Mesodermal cell (in vitro differentiated cells): ENCODE measurements at regions not wholly inside any gene's neighbourhood (a gene's known extent, or its start where the extent isn't known, plus 50 kb on each side); places are given as distances from the start of the nearest gene placed in this dataset.

Experiments
- H3K27ac ChIP-seq: 2 replicates; pipeline ENCODE4 v1.7.0; 2013; ENCODE audit warnings: mild to moderate bottlenecking, low read depth, low read length, moderate library complexity; ENCODE audit not compliant: severe bottlenecking
- H3K36me3 ChIP-seq: 2 replicates; pipeline ENCODE4 v1.7.1; 2013; ENCODE audit warnings: mild to moderate bottlenecking, low read length, moderate library complexity; ENCODE audit not compliant: control insufficient read depth, insufficient read depth
- H3K4me1 ChIP-seq: one replicate; pipeline ENCODE4 v1.7.1; 2013; ENCODE audit warnings: mild to moderate bottlenecking, low read length; ENCODE audit not compliant: insufficient read depth, control insufficient read depth, poor library complexity, severe bottlenecking
- H3K4me3 ChIP-seq: 2 replicates; pipeline ENCODE4 v1.7.0; 2013; ENCODE audit warnings: low read length, control low read depth, mild to moderate bottlenecking; ENCODE audit not compliant: insufficient read depth, poor library complexity, severe bottlenecking; ENCODE audit errors: extremely low read depth
- H3K9me3 ChIP-seq: 2 replicates; pipeline ENCODE4 v1.7.1; 2013; ENCODE audit warnings: mild to moderate bottlenecking, low read length, moderate library complexity; ENCODE audit not compliant: control insufficient read depth
- WGBS, 2 experiments: methylation state at CpG; one replicate each; pipeline ENCODE4 v1.1.5; 2013; ENCODE audit warnings: missing lambda C conversion rate in 2 of 2; ENCODE audit not compliant: insufficient coverage in 2 of 2; 5-methylcytosine and 5-hydroxymethylcytosine counted together

- Histone ChIP-seq H3K4me1 (no peaks in the 10 kb centered on the region), H3K9me3 (no peaks in the 10 kb centered on the region), H3K36me3 (no peaks in the 10 kb centered on the region), H3K4me3 (no peak overlapping the region), H3K27ac (no peak overlapping the region)
- WGBS, 2 experiments, result 92 to 96% methylated on average over 10 to 12 of the region's 13 CpGs
Observed at GRCh38 chr14:101506211-101506925, 54.9 kb upstream of the DIO3 start.

- WGBS, 2 experiments, result 89 to 90% methylated on average over 21 to 25 of the region's 27 CpGs
- no peaks in the 10 kb centered on the region for H3K9me3 ChIP-seq
- H3K4me3 ChIP-seq, result no peak overlapping the region
- no peak overlapping the region for H3K27ac ChIP-seq
- H3K4me1 ChIP-seq, result no peaks in the 10 kb centered on the region
- no peaks in the 10 kb centered on the region for H3K36me3 ChIP-seq
Observed at GRCh38 chr14:101506926-101507835, 54.1 kb upstream of the DIO3 start.

- H3K4me3 ChIP-seq, result no peak overlapping the region
- no peaks in the 10 kb centered on the region for H3K36me3 ChIP-seq
- WGBS, 2 experiments, result 88 to 93% methylated on average over 1 to 3 of the region's 4 CpGs
- H3K9me3 ChIP-seq, result no peaks in the 10 kb centered on the region
- H3K27ac ChIP-seq, result no peak overlapping the region
- no peaks in the 10 kb centered on the region for H3K4me1 ChIP-seq
Observed at GRCh38 chr14:101507836-101508150, 53.5 kb upstream of the DIO3 start.

- Histone ChIP-seq H3K36me3 (no peaks in the 10 kb centered on the region), H3K9me3 (no peaks in the 10 kb centered on the region), H3K27ac (no peak overlapping the region), H3K4me3 (no peak overlapping the region), H3K4me1 (no peaks in the 10 kb centered on the region)
- 88 to 90% methylated on average over 6 of the region's 12 CpGs for WGBS, 2 experiments
Observed at GRCh38 chr14:101508196-101508947, 52.9 kb upstream of the DIO3 start.

- WGBS, 2 experiments, result 93 to 95% methylated on average over 12 to 13 of the region's 18 CpGs
- no peak overlapping the region for H3K4me3 ChIP-seq
Observed at GRCh38 chr14:101508948-101509729, 52.2 kb upstream of the DIO3 start.

GRCh38 chr14:101509730-101510371 is 51.4 kb upstream of the DIO3 start:
- no peaks in the 10 kb centered on the region for H3K36me3 ChIP-seq
- H3K27ac ChIP-seq, result no peak overlapping the region
- no peaks in the 10 kb centered on the region for H3K4me1 ChIP-seq
- no peaks in the 10 kb centered on the region for H3K9me3 ChIP-seq
- H3K4me3 ChIP-seq, result no peak overlapping the region
- 94% methylated on average over 15 to 20 of the region's 21 CpGs for WGBS, 2 experiments

More at GRCh38 chr14:101508948-101509729, 52.2 kb upstream of the DIO3 start:
- H3K27ac ChIP-seq, result no peak overlapping the region
- H3K36me3 ChIP-seq, result no peaks in the 10 kb centered on the region
- no peaks in the 10 kb centered on the region for H3K4me1 ChIP-seq
- no peaks in the 10 kb centered on the region for H3K9me3 ChIP-seq

- no peak overlapping the region for H3K27ac ChIP-seq
- H3K36me3 ChIP-seq, result no peaks in the 10 kb centered on the region
- H3K9me3 ChIP-seq, result peaks cover 11% of the 10 kb centered on the region
- H3K4me1 ChIP-seq, result no peaks in the 10 kb centered on the region
- no peak overlapping the region for H3K4me3 ChIP-seq
Observed at GRCh38 chr14:101511199-101511598, 50.1 kb upstream of the DIO3 start.
